Breast epithelium (tissue), 3 donors: ENCODE measurements at regions not wholly inside any gene's neighbourhood (a gene's known extent, or its start where the extent isn't known, plus 50 kb on each side); places are given as distances from the start of the nearest gene placed in this dataset.

Experiments used
- CTCF ChIP-seq, 3 donors: fragments of 450-650 bp; IDR thresholded peaks; one replicate each; pipeline ENCODE4 v1.5.1; 2016 to 2017; ENCODE audit warnings: antibody characterized with exemption in 3 of 3, mild to moderate bottlenecking in 3 of 3, moderate library complexity in 3 of 3
- POLR2AphosphoS5 ChIP-seq, 3 donors: sonication (generic); formaldehyde crosslinking; IDR thresholded peaks; one replicate each; pipeline ENCODE4 v1.6.1; 2017; ENCODE audit warnings: antibody characterized with exemption in 3 of 3

- TF ChIP-seq CTCF (IDR thresholded peaks at IDR 0.05) (no peak), POLR2AphosphoS5 (IDR thresholded peaks at IDR 0.05) (no peak)
Measured at GRCh38 chrX:30156880-30157560, 58.3 kb upstream of the MAGEB2 start.
